ENCODE measurements at regions not wholly inside any gene's neighbourhood (a gene's known extent, or its start where the extent isn't known, plus 50 kb on each side); places are given as distances from the start of the nearest gene placed in this dataset.

DNA sequence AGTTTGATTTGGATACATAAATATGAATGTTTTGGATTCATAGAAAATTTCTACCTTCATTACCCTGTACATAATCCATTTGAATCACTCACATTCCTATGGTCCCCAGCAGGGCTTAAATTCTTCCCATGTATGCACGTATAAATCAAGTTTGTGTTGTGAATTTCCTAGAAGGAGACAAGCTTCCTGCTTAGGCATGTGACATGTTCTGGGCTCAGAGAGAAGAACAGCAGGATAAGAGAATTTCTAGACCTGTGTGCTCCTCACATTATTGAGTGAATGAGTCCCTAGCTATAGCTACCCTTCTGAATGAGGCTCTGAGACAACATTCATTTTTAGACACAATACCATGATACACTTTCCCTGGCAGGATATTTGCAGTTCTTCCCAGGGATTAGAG, 229.1 kb downstream of the YTHDC2 start:
- TF ChIP-seq, protein P1, sequence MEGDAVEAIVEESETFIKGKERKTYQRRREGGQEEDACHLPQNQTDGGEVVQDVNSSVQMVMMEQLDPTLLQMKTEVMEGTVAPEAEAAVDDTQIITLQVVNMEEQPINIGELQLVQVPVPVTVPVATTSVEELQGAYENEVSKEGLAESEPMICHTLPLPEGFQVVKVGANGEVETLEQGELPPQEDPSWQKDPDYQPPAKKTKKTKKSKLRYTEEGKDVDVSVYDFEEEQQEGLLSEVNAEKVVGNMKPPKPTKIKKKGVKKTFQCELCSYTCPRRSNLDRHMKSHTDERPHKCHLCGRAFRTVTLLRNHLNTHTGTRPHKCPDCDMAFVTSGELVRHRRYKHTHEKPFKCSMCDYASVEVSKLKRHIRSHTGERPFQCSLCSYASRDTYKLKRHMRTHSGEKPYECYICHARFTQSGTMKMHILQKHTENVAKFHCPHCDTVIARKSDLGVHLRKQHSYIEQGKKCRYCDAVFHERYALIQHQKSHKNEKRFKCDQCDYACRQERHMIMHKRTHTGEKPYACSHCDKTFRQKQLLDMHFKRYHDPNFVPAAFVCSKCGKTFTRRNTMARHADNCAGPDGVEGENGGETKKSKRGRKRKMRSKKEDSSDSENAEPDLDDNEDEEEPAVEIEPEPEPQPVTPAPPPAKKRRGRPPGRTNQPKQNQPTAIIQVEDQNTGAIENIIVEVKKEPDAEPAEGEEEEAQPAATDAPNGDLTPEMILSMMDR (IDR thresholded peaks at IDR 0.05 in 2 of 3, conservative IDR thresholded peaks at IDR 0.05 in 1 of 3; ENCODE audit: borderline replicate concordance in 1 of 3, insufficient read depth in 1 of 3, low read depth in 2 of 3, low read length in 2 of 3) = no peak
- TF ChIP-seq POLR2A (IDR thresholded peaks at IDR 0.05; ENCODE audit: borderline replicate concordance, extremely low read depth, insufficient read depth, insufficient read length) (no peak), SP1 (IDR thresholded peaks at IDR 0.05; ENCODE audit: low read depth) (no peak), REST (IDR thresholded peaks at IDR 0.05; ENCODE audit: low read depth) (no peak), SIN3A (IDR thresholded peaks at IDR 0.05; ENCODE audit: low read depth) (no peak), ZNF274 (IDR thresholded peaks at IDR 0.05; ENCODE audit: low read depth, low read length) (no peak), YY1 (IDR thresholded peaks at IDR 0.05; ENCODE audit: extremely low read depth, insufficient replicate concordance, low read depth, low read length) (no peak), JUND (IDR thresholded peaks at IDR 0.05) (no peak)
